ENCODE measurements at regions not wholly inside any gene's neighbourhood (a gene's known extent, or its start where the extent isn't known, plus 50 kb on each side); places are given as distances from the start of the nearest gene placed in this dataset.

- Mint-ChIP-seq H3K27ac (no peak overlapping the region), H3K36me3 (ENCODE audit: low read depth) (no peaks in the 10 kb centered on the region), H3K4me1 (ENCODE audit: low read depth) (no peaks in the 10 kb centered on the region), H3K4me3 (no peak overlapping the region), H3K27me3 (peaks cover 2% of the 10 kb centered on the region), H3K9me3 (no peaks in the 10 kb centered on the region)
- DNase-seq: no peak
- POLR2A ChIA-PET: no interaction called here
- Histone ChIP-seq H3K27me3 (ENCODE audit: control insufficient read depth in 1 of 2, insufficient read depth in 2 of 2, low read length in 2 of 2) (no peaks in the 10 kb centered on the region), H3K36me3 (ENCODE audit: insufficient read depth, low read length) (no peaks in the 10 kb centered on the region), H3K4me1 (ENCODE audit: insufficient read depth, low read length) (no peaks in the 10 kb centered on the region), H3K27ac (ENCODE audit: low read depth in 1 of 2, low read length in 2 of 2) (no peak overlapping the region), H3K4me3 (ENCODE audit: low read length) (no peak overlapping the region), H3K9me3 (ENCODE audit: control insufficient read depth in 1 of 2, insufficient read depth in 1 of 2, low read length in 2 of 2) (no peaks in the 10 kb centered on the region)
- TF ChIP-seq CTCF (IDR thresholded peaks at IDR 0.05): no peak
- intact Hi-C loops (cut with DNase I, micrococcal nuclease): no loop called here
- CTCF ChIA-PET: no interaction called here
- ATAC-seq (ENCODE audit: poor library complexity): no peak
Measured at GRCh38 chr12:77130193-77130592, 64.8 kb upstream of the E2F7 start.

GRCh38 chr12:77124767-77125166 is 59.4 kb upstream of the E2F7 start:
- H3K4me1 Mint-ChIP-seq (ENCODE audit: low read depth): no peaks in the 10 kb centered on the region
- POLR2A ChIA-PET: no interaction called here
- no peaks in the 10 kb centered on the region for H3K9me3 Mint-ChIP-seq
- Histone ChIP-seq H3K4me1 (ENCODE audit: insufficient read depth, low read length) (no peaks in the 10 kb centered on the region), H3K4me3 (ENCODE audit: low read length) (no peak overlapping the region), H3K36me3 (ENCODE audit: insufficient read depth, low read length) (no peaks in the 10 kb centered on the region), H3K27me3 (ENCODE audit: control insufficient read depth in 1 of 2, insufficient read depth in 2 of 2, low read length in 2 of 2) (no peaks in the 10 kb centered on the region), H3K9me3 (ENCODE audit: control insufficient read depth in 1 of 2, insufficient read depth in 1 of 2, low read length in 2 of 2) (no peaks in the 10 kb centered on the region), H3K27ac (ENCODE audit: low read depth in 1 of 2, low read length in 2 of 2) (no peak overlapping the region)
- intact Hi-C loops (cut with DNase I, micrococcal nuclease): no loop called here
- H3K36me3 Mint-ChIP-seq (ENCODE audit: low read depth): no peaks in the 10 kb centered on the region
- no peak for ATAC-seq (ENCODE audit: poor library complexity)
- H3K4me3 Mint-ChIP-seq: no peak overlapping the region
- no peak for DNase-seq
- peaks cover 12% of the 10 kb centered on the region for H3K27me3 Mint-ChIP-seq
- no peak for TF ChIP-seq CTCF (IDR thresholded peaks at IDR 0.05)
- H3K27ac Mint-ChIP-seq: no peak overlapping the region
- CTCF ChIA-PET: no interaction called here

- no peaks in the 10 kb centered on the region for H3K4me1 Mint-ChIP-seq (ENCODE audit: low read depth)
- no peak overlapping the region for H3K4me3 Mint-ChIP-seq
- intact Hi-C loops (cut with DNase I, micrococcal nuclease): no loop called here
Measured at GRCh38 chr12:77122661-77123060, 57.3 kb upstream of the E2F7 start.

More at GRCh38 chr12:77122661-77123060, 57.3 kb upstream of the E2F7 start:
- H3K9me3 Mint-ChIP-seq: no peaks in the 10 kb centered on the region
- no peaks in the 10 kb centered on the region for H3K36me3 Mint-ChIP-seq (ENCODE audit: low read depth)
- TF ChIP-seq CTCF (IDR thresholded peaks at IDR 0.05): no peak
- Histone ChIP-seq H3K4me1 (ENCODE audit: insufficient read depth, low read length) (no peaks in the 10 kb centered on the region), H3K27me3 (ENCODE audit: control insufficient read depth in 1 of 2, insufficient read depth in 2 of 2, low read length in 2 of 2) (no peaks in the 10 kb centered on the region), H3K36me3 (ENCODE audit: insufficient read depth, low read length) (no peaks in the 10 kb centered on the region), H3K9me3 (ENCODE audit: control insufficient read depth in 1 of 2, insufficient read depth in 1 of 2, low read length in 2 of 2) (no peaks in the 10 kb centered on the region), H3K27ac (ENCODE audit: low read depth in 1 of 2, low read length in 2 of 2) (no peak overlapping the region), H3K4me3 (ENCODE audit: low read length) (no peak overlapping the region)
- no peak overlapping the region for H3K27ac Mint-ChIP-seq
- ChIA-PET CTCF (no interaction called here), POLR2A (no interaction called here)
- ATAC-seq (ENCODE audit: poor library complexity): no peak
- peaks cover 12% of the 10 kb centered on the region for H3K27me3 Mint-ChIP-seq
- DNase-seq: no peak

Measured in CD4-positive, alpha-beta T cell (primary cell).